ENCODE measurements at regions not wholly inside any gene's neighbourhood (a gene's known extent, or its start where the extent isn't known, plus 50 kb on each side); places are given as distances from the start of the nearest gene placed in this dataset.

- TF ChIP-seq REST (IDR thresholded peaks at IDR 0.05; ENCODE audit: borderline replicate concordance) = 0 out of 2 replicates have a peak, but pooled peaks have one; percentile 12
- TF ChIP-seq REST (CRISPR knock-in tag; IDR thresholded peaks at IDR 0.05; ENCODE audit: low read depth) = no peak
- TF ChIP-seq ZNF311 (CRISPR knock-in tag; IDR thresholded peaks at IDR 0.05) = no peak
- peak in 1 of 2 experiments; percentile 47; a peak in 2 of 4 replicates for TF ChIP-seq RAD21 (CRISPR knock-in tag; conservative IDR thresholded peaks at IDR 0.05 in 1 of 2, IDR thresholded peaks at IDR 0.05 in 1 of 2)
- TF ChIP-seq ILK (tag; IDR thresholded peaks at IDR 0.05; ENCODE audit: borderline replicate concordance, low read depth) = no peak
Measured at GRCh38 chr2:128531856-128532255, 213.2 kb upstream of the HS6ST1 start (continued).
